D721Med (cell line): ENCODE measurements at regions not wholly inside any gene's neighbourhood (a gene's known extent, or its start where the extent isn't known, plus 50 kb on each side); places are given as distances from the start of the nearest gene placed in this dataset.

Experiments
- DNase-seq: peaks from one replicate; pipeline ENCODE4 v3.0.0; 2011; ENCODE audit warnings: low spot score; ENCODE audit not compliant: insufficient read length
- FAIRE-seq: peaks from 2 replicates; lab custom pipeline; 2011; peaks lifted over from hg19 to GRCh38; lab: Jason Lieb, UNC
- TF ChIP-seq, protein P1 (sequence below): IDR thresholded peaks from 2 replicates; pipeline ENCODE4 v1.5.1; 2012; ENCODE audit warnings: mild to moderate bottlenecking, control low read depth; ENCODE audit not compliant: insufficient read depth; ENCODE audit errors: missing control alignments

DNA sequence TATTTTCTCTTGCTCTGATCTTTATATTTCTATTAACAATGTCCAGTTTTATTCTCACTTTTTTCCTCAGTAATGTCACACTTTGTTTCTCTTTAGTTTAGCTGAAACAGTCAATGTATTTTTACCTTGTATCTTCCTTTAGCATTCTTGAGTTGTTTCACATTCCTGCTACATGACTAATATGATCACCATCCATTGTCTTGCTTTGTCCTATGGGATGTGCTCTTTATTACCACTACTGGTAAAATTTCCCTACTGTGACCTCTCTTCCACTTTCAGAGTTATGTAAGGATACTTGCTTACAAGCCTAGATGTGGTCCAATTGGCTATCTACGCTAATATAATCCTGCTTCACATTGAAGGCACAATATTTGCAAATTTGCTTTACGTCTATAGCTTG is 457.9 kb downstream of the PIK3C3 start:
- DNase-seq: no peak
- TF ChIP-seq, protein P1, sequence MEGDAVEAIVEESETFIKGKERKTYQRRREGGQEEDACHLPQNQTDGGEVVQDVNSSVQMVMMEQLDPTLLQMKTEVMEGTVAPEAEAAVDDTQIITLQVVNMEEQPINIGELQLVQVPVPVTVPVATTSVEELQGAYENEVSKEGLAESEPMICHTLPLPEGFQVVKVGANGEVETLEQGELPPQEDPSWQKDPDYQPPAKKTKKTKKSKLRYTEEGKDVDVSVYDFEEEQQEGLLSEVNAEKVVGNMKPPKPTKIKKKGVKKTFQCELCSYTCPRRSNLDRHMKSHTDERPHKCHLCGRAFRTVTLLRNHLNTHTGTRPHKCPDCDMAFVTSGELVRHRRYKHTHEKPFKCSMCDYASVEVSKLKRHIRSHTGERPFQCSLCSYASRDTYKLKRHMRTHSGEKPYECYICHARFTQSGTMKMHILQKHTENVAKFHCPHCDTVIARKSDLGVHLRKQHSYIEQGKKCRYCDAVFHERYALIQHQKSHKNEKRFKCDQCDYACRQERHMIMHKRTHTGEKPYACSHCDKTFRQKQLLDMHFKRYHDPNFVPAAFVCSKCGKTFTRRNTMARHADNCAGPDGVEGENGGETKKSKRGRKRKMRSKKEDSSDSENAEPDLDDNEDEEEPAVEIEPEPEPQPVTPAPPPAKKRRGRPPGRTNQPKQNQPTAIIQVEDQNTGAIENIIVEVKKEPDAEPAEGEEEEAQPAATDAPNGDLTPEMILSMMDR: no peak
- FAIRE-seq: no peak

DNA sequence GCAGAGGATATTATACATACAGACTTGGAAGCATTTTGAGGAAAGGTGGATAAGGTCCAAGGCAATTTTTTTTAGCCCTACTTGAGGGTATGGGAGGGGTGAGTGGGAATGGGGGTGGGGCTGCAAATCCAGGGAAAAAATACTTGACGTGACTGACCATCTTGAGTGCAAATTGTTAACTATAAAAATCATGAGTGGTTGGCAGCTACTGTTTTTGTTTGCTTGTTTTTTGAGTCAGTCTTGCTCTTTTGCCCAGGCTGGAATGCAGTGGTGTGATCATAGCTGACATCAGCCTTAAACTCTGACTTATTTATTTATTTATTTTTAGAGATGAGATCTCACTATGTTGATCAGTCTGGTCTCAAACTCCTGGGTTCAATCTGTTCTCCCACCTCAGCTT is 458.8 kb downstream of the PIK3C3 start:
- TF ChIP-seq, protein P1: no peak
- FAIRE-seq: no peak
- DNase-seq: no peak

DNA sequence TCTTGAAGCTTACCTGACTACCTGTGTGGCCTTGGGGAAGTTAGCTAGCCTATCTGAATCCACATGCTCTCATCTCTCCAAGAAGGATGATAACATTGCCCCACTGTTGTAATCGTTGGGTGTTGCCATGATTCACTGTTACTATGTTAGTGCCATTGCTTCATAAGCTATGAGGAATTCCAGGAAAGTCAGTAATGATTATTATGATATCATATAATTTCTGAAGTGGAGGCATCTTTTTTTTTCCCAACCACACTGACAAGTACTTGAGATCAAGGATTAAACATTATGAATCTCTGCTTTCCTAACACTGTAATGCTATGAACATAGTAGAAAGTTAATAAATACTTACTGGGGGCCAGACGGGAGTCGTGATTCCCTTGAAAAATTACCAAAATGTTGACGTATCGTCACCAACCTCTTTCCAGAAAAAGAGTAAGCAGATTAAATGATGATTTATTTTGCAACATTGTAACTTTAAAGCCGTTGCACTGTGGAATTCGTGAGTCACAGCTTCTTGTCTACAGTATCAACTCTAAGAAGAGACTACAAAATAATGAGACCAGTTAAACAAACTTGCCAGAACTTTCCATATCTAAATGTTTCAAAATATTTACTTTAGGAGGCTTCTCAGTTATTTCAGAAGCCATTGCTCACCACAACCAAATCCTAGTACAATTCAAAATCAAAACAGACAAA is 459.9 kb downstream of the PIK3C3 start:
- DNase-seq: no peak
- FAIRE-seq: peak; percentile 41
- TF ChIP-seq, protein P1: no peak

DNA sequence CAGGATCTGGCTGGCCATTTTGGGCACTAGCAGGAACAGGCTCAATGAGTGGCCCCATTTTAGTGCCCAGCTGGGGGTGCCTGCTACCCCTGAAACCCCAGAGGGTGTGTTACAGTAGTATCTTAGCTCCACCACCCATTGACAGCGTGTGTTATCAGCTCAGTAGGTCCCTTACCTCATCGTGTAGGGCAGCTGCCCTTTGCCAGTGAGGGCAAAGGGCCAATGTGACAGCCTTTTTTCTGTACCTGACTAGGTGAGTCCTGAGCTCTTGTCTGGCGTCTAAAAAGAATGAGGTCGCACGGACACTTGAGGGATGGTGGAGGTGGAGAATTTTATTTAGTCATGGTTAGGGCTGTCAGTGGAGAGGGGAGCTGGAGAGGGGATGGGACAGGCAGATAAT is 462.2 kb downstream of the PIK3C3 start:
- DNase-seq (no peak), FAIRE-seq (no peak)
- TF ChIP-seq, protein P1: no peak

DNA sequence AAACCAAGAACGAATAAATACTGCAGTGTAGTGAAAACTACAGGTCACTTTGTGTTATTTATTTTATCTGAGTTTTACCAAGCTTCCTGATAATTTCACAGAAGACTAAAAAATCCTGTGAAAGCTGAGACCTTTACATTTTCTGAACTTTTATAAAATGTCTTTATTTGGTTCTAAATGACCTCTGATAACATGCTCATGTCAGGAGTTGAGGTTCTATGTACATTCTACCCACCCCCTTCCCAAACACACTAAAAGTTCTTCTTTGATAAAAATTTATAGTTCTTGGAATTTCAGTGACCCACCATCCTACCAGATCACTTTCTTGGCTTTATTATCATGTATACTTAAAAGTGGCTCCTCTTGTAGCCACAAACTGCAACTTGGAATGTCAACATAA is 463.1 kb downstream of the PIK3C3 start:
- DNase-seq (no peak), FAIRE-seq (no peak)
- TF ChIP-seq, protein P1: no peak

DNA sequence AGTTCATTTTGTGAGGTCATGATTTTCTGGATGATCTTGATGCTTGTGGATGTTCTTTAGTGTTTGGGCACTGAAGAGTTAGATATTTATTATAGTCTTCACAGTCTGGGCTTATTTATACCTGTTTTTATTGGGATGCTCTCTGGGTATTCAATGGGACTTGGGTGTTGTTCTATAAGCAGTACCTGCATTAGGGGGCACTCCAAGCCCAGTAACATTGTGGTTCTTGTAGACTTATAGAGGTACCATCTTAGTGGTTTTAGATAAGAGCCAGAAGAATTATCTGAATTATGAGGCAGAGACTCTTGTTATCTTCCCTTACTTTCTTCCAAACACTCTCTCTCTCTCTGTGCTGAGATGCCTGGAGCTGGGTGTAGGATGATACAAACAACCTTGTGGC is 470.0 kb downstream of the PIK3C3 start:
- TF ChIP-seq, protein P1: no peak
- FAIRE-seq (no peak), DNase-seq (no peak)

DNA sequence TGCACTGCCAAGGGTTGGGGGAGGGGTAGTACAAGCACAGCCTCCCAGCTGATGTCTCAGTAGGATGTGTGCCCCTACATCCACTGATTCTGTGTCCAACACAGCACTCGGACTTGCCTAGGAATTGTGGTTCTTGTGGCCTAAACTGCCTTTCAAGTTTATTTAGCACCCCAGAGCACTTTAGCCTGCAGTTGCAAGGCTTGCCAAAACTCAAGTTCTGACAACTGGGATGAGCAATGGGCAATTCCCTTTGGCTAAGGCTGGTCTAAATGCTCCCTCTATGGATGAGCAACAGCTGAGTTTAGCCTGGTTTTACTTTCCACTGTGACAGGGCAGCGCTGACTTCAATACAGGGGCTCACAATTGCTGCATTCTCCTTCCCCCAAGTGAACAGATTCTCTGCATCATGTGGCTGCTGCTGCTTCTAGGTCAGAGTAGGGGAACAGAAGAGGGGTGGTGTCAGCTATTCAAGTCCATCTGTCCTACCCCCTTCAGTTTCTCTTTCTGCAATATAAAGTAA is 471.5 kb downstream of the PIK3C3 start:
- TF ChIP-seq, protein P1: no peak
- DNase-seq: no peak
- no peak for FAIRE-seq
